ENCODE measurements at regions not wholly inside any gene's neighbourhood (a gene's known extent, or its start where the extent isn't known, plus 50 kb on each side); places are given as distances from the start of the nearest gene placed in this dataset.
"Not testable (repeated sequence)": the region's sequence is repeated elsewhere in the genome, so short reads cannot be mapped to it uniquely, and the experiment has no call there.

- no peak for DNase-seq (ENCODE audit: low read depth)
These were observed 55.2 kb downstream of the RTL3 start for GRCh38 chrX:78603908-78604307.

GRCh38 chrX:78595901-78596502, 63.1 kb downstream of the RTL3 start:
- DNase-seq (ENCODE audit: low read depth): peak; percentile 14

- no peak for DNase-seq (ENCODE audit: low read depth)
These were observed 65.4 kb downstream of the RTL3 start for GRCh38 chrX:78593701-78594100.

GRCh38 chrX:78592030-78592429, 67.1 kb downstream of the RTL3 start:
- no peak for DNase-seq (ENCODE audit: low read depth)

GRCh38 chrX:78574306-78574705, 84.8 kb downstream of the RTL3 start:
- no peak for DNase-seq (ENCODE audit: low read depth)

- no peak for DNase-seq (ENCODE audit: low read depth)
These were observed 85.5 kb downstream of the RTL3 start for GRCh38 chrX:78573630-78574029.

- no peak for DNase-seq (ENCODE audit: low read depth)
These were observed 87.3 kb downstream of the RTL3 start for GRCh38 chrX:78571849-78572248.

- no peak for DNase-seq (ENCODE audit: low read depth)
These were observed 103.6 kb downstream of the RTL3 start for GRCh38 chrX:78555401-78555980.

- DNase-seq (ENCODE audit: low read depth): not testable (repeated sequence)
These were observed 106.5 kb downstream of the RTL3 start for GRCh38 chrX:78552628-78553027.

GRCh38 chrX:78548012-78548411, 111.1 kb downstream of the RTL3 start:
- DNase-seq (ENCODE audit: low read depth): no peak

- DNase-seq (ENCODE audit: low read depth): no peak
These were observed 113.9 kb downstream of the RTL3 start for GRCh38 chrX:78545233-78545632.

GRCh38 chrX:78543281-78543680, 115.8 kb downstream of the RTL3 start:
- DNase-seq (ENCODE audit: low read depth): no peak

GRCh38 chrX:78540171-78540570, 119.0 kb downstream of the RTL3 start:
- DNase-seq (ENCODE audit: low read depth): no peak

GRCh38 chrX:78534221-78534620, 124.9 kb downstream of the RTL3 start:
- DNase-seq (ENCODE audit: low read depth): no peak

- no peak for DNase-seq (ENCODE audit: low read depth)
These were observed 126.8 kb downstream of the RTL3 start for GRCh38 chrX:78532363-78532762.

GRCh38 chrX:78527818-78528217, 131.3 kb downstream of the RTL3 start:
- DNase-seq (ENCODE audit: low read depth): no peak

GRCh38 chrX:78527263-78527662, 131.9 kb downstream of the RTL3 start:
- DNase-seq (ENCODE audit: low read depth): no peak

GRCh38 chrX:78522601-78523000, 136.5 kb downstream of the RTL3 start:
- no peak for DNase-seq (ENCODE audit: low read depth)

- DNase-seq (ENCODE audit: low read depth): no peak
These were observed 142.0 kb downstream of the RTL3 start for GRCh38 chrX:78517124-78517523.

- DNase-seq (ENCODE audit: low read depth): no peak
These were observed 144.3 kb downstream of the RTL3 start for GRCh38 chrX:78514852-78515251.

- DNase-seq (ENCODE audit: low read depth): no peak
These were observed 145.0 kb downstream of the RTL3 start for GRCh38 chrX:78513971-78514738.

GRCh38 chrX:78506248-78506647, 152.9 kb downstream of the RTL3 start:
- DNase-seq (ENCODE audit: low read depth): no peak

GRCh38 chrX:78496483-78496882, 162.6 kb downstream of the RTL3 start:
- no peak for DNase-seq (ENCODE audit: low read depth)

Measured in HS-27A (cell line).